Stimulated activated CD8-positive, alpha-beta memory T cell treated with anti-CD3 and anti-CD28 coated beads, Interleukin-15, amount 100 ng/mL, for 4 hours (primary cell): ENCODE measurements at regions not wholly inside any gene's neighbourhood (a gene's known extent, or its start where the extent isn't known, plus 50 kb on each side); places are given as distances from the start of the nearest gene placed in this dataset.
"Not testable (repeated sequence)": the region's sequence is repeated elsewhere in the genome, so short reads cannot be mapped to it uniquely, and the experiment has no call there.

Experiments
- DNase-seq, 2 donors: peaks; one replicate each; pipeline ENCODE4 v3.0.0-alpha.2; 2020; ENCODE audit warnings: low read depth in 2 of 2

- DNase-seq: no peak
Measured at GRCh38 chr4:18767921-18768320, 746.4 kb upstream of the LCORL start.

- DNase-seq: no peak
Measured at GRCh38 chr4:18756671-18757070, 735.1 kb upstream of the LCORL start.

- no peak for DNase-seq
Measured at GRCh38 chr4:18754180-18754579, 732.6 kb upstream of the LCORL start.

- no peak for DNase-seq
Measured at GRCh38 chr4:18751083-18751482, 729.5 kb upstream of the LCORL start.

- DNase-seq: no peak
Measured at GRCh38 chr4:18749391-18749790, 727.8 kb upstream of the LCORL start.

GRCh38 chr4:18736551-18736950, 715.0 kb upstream of the LCORL start:
- no peak for DNase-seq

GRCh38 chr4:18735740-18736268, 714.2 kb upstream of the LCORL start:
- no peak for DNase-seq

- DNase-seq: no peak
Measured at GRCh38 chr4:18734405-18734804, 712.9 kb upstream of the LCORL start.

GRCh38 chr4:18733961-18734360, 712.4 kb upstream of the LCORL start:
- DNase-seq: no peak

- no peak for DNase-seq
Measured at GRCh38 chr4:18722748-18723191, 701.2 kb upstream of the LCORL start.

GRCh38 chr4:18698119-18698883, 676.7 kb upstream of the LCORL start:
- DNase-seq: no peak

- DNase-seq: no peak
Measured at GRCh38 chr4:18695733-18696527, 674.4 kb upstream of the LCORL start.

- no peak for DNase-seq
Measured at GRCh38 chr4:18691431-18692200, 670.1 kb upstream of the LCORL start.

GRCh38 chr4:18690291-18690955, 668.9 kb upstream of the LCORL start:
- DNase-seq: no peak

- no peak for DNase-seq
Measured at GRCh38 chr4:18689308-18690115, 668.0 kb upstream of the LCORL start.

- DNase-seq: not testable (repeated sequence)
Measured at GRCh38 chr4:18688351-18688750, 666.8 kb upstream of the LCORL start.

GRCh38 chr4:18686338-18687037, 664.9 kb upstream of the LCORL start:
- DNase-seq: no peak

GRCh38 chr4:18684932-18685331, 663.4 kb upstream of the LCORL start:
- no peak for DNase-seq

GRCh38 chr4:18676526-18676915, 655.0 kb upstream of the LCORL start:
- no peak for DNase-seq
